ENCODE measurements at regions not wholly inside any gene's neighbourhood (a gene's known extent, or its start where the extent isn't known, plus 50 kb on each side); places are given as distances from the start of the nearest gene placed in this dataset.

DNA sequence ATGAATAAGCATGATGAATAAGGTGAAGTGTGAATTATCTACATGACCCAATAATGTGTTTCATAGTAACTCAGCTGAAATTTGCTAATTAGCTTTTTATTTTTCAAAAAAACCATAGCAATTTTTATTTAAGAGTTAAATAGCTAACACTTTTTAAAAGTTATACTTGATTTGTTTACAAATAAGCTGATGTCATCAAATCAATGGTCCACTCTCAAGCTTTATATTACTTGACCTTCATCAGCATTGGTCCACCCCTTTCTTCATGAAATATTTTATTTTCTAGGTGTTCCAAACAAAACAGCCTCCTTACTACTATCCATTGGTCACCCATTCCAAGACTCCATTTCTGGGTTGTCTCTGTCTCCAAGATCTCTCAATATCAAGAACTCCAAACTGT, 649.0 kb upstream of the TENM3 start:
- ATAC-seq (no peak), DNase-seq (ENCODE audit: low read depth, low spot score) (no peak)
- H3K4me1 ChIP-seq (ENCODE audit: control insufficient read depth in 1 of 2, insufficient read depth in 2 of 2, low read length in 2 of 2): no peaks in the 10 kb centered on the region
- no peaks in the 10 kb centered on the region for H4K20me1 ChIP-seq (ENCODE audit: insufficient read depth)
- TF ChIP-seq, protein P1, sequence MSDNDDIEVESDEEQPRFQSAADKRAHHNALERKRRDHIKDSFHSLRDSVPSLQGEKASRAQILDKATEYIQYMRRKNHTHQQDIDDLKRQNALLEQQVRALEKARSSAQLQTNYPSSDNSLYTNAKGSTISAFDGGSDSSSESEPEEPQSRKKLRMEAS (IDR thresholded peaks at IDR 0.05): no peak
- no peak for TF ChIP-seq JUND (IDR thresholded peaks at IDR 0.05)
- no peak for TF ChIP-seq ZFX (IDR thresholded peaks at IDR 0.05)
- no peak overlapping the region for H3K9ac ChIP-seq (ENCODE audit: low read length)
- H3K36me3 ChIP-seq (ENCODE audit: control insufficient read depth in 1 of 2, insufficient read depth in 2 of 2, low read length in 2 of 2): no peaks in the 10 kb centered on the region
- H3K9me3 ChIP-seq (ENCODE audit: control insufficient read depth in 1 of 2, insufficient read depth in 1 of 2, low read depth in 1 of 2, low read length in 2 of 2): no peaks in the 10 kb centered on the region
- CTCF ChIA-PET: no interaction called here
- H3K27me3 ChIP-seq (ENCODE audit: insufficient read depth, low read length): no peaks in the 10 kb centered on the region
- no peak overlapping the region for H3K4me3 ChIP-seq (replicated peaks in 1 of 2; ENCODE audit: low read depth in 1 of 2, low read length in 2 of 2)
- BruUV-seq (replicated peaks): no TSS peak
- no peak overlapping the region for H3K4me2 ChIP-seq (ENCODE audit: low read length)
- no peak overlapping the region for H2AFZ ChIP-seq (ENCODE audit: low read depth, low read length, poor library complexity, severe bottlenecking)
- H3K27ac ChIP-seq (ENCODE audit: low read depth, low read length): no peak overlapping the region
- no peaks in the 10 kb centered on the region for H3K79me2 ChIP-seq (ENCODE audit: insufficient read depth, low read length)
- POLR2A ChIA-PET: no interaction called here
- RAD21 ChIA-PET (ENCODE audit: low non-redundant PET in 1 of 2, low total read pairs in 2 of 2, uncharacterized antibody in 2 of 2, unreplicated experiment in 2 of 2): no interaction called here
- intact Hi-C loops (cut with micrococcal nuclease): no loop called here
- H3K9me2 ChIP-seq (ENCODE audit: insufficient read depth): no peaks in the 10 kb centered on the region

DNA sequence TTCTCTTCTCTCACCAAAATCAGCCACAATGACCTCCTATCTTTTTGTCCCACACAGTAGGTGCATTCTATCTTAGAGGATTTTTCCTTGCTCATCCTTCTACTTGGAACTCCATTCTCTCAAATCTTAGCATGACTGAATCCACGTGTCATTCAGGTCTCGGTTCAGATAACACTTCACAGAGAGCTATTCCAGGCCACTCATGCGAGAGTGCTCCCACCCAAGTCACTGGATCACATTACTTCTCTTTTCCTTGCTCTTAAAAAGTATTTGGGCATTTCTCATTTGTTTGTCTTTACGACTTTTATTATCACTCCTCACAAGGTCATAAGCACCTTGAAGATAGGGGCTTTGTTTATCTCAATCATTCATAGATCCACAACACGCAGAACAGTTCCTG, 647.5 kb upstream of the TENM3 start:
- intact Hi-C loops (cut with micrococcal nuclease): no loop called here
- no peak overlapping the region for H2AFZ ChIP-seq (ENCODE audit: low read depth, low read length, poor library complexity, severe bottlenecking)
- BruUV-seq (replicated peaks): no TSS peak
- no peaks in the 10 kb centered on the region for H3K9me2 ChIP-seq (ENCODE audit: insufficient read depth)
- no peak overlapping the region for H3K9ac ChIP-seq (ENCODE audit: low read length)
- ChIA-PET CTCF (interaction anchor here (0.7 kb wide), 1 partner anchor 494 kb away, joined by 3 read pairs; no protein-coding TSS in a partner anchor), RAD21 (ENCODE audit: low non-redundant PET in 1 of 2, low total read pairs in 2 of 2, uncharacterized antibody in 2 of 2, unreplicated experiment in 2 of 2) (no interaction called here), POLR2A (no interaction called here)
- no peaks in the 10 kb centered on the region for H3K79me2 ChIP-seq (ENCODE audit: insufficient read depth, low read length)
- no peak for TF ChIP-seq EZH2 (IDR thresholded peaks at IDR 0.05)
- TF ChIP-seq ZNF274 (IDR thresholded peaks at IDR 0.05; ENCODE audit: low read depth, low read length): no peak
- TF ChIP-seq JUND (IDR thresholded peaks at IDR 0.05): no peak
- H3K4me2 ChIP-seq (ENCODE audit: low read length): no peak overlapping the region
- H3K36me3 ChIP-seq (ENCODE audit: control insufficient read depth in 1 of 2, insufficient read depth in 2 of 2, low read length in 2 of 2): no peaks in the 10 kb centered on the region
- ATAC-seq (no peak), DNase-seq (ENCODE audit: low read depth, low spot score) (no peak)
- no peaks in the 10 kb centered on the region for H4K20me1 ChIP-seq (ENCODE audit: insufficient read depth)
- H3K4me1 ChIP-seq (ENCODE audit: control insufficient read depth in 1 of 2, insufficient read depth in 2 of 2, low read length in 2 of 2): no peaks in the 10 kb centered on the region
- H3K27ac ChIP-seq (ENCODE audit: low read depth, low read length): no peak overlapping the region
- H3K9me3 ChIP-seq (ENCODE audit: control insufficient read depth in 1 of 2, insufficient read depth in 1 of 2, low read depth in 1 of 2, low read length in 2 of 2): no peaks in the 10 kb centered on the region
- no peak overlapping the region for H3K4me3 ChIP-seq (replicated peaks in 1 of 2; ENCODE audit: low read depth in 1 of 2, low read length in 2 of 2)
- H3K27me3 ChIP-seq (ENCODE audit: insufficient read depth, low read length): no peaks in the 10 kb centered on the region

Measured in HCT116 (cell line).